Naive thymus-derived CD8-positive, alpha-beta T cell (primary cell): ENCODE measurements at regions not wholly inside any gene's neighbourhood (a gene's known extent, or its start where the extent isn't known, plus 50 kb on each side); places are given as distances from the start of the nearest gene placed in this dataset.
"Not testable (repeated sequence)": the region's sequence is repeated elsewhere in the genome, so short reads cannot be mapped to it uniquely, and the experiment has no call there.

ENCODE experiments used
- ATAC-seq, 2 donors: fragments of 150-1000 bp; cut with Tn5 transposase in 1 of 2; sonication (Bioruptor Pico), chemical (Tn5 transposase) in 1 of 2; 1 replicate in 1 of 2; 2 replicates in 1 of 2; pipeline ENCODE4 v1.10.0; 2021; ENCODE audit warnings: mild to moderate bottlenecking in 2 of 2, moderate library complexity in 2 of 2
- POLR2A ChIA-PET: fragments of 350-600 bp; sonication (Branson Sonifier 250); formaldehyde crosslinking; loops from one replicate; lab custom pipeline; 2021; ENCODE audit warnings: antibody characterized with exemption; lab: Charles Lee
- DNase-seq, 10 donors: peaks; one replicate each; pipeline versions ENCODE4 v3.0.0 to v3.0.0-alpha.2; 2020 to 2022
- H3K27ac Mint-ChIP-seq, 10 donors: one replicate each; pipeline ENCODE4 v1.8.0; 2020 to 2022; ENCODE audit warnings: mild to moderate bottlenecking in 10 of 10, mixed read lengths in 10 of 10, moderate library complexity in 4 of 10, inconsistent platforms in 1 of 10
- H3K27me3 Mint-ChIP-seq, 5 donors: one replicate each; pipeline ENCODE4 v1.8.0; 2021 to 2022; ENCODE audit warnings: mixed read lengths in 5 of 5
- H3K36me3 Mint-ChIP-seq, 3 donors: one replicate each; pipeline ENCODE4 v1.8.0; 2020 to 2022; ENCODE audit warnings: mixed read lengths in 3 of 3, mild to moderate bottlenecking in 2 of 3, inconsistent platforms in 1 of 3
- H3K4me1 Mint-ChIP-seq, 4 donors: one replicate each; pipeline ENCODE4 v1.8.0; 2021 to 2022; ENCODE audit warnings: mixed read lengths in 4 of 4
- H3K4me3 Mint-ChIP-seq, 10 donors: one replicate each; pipeline ENCODE4 v1.8.0; 2020 to 2022; ENCODE audit warnings: mild to moderate bottlenecking in 10 of 10, mixed read lengths in 10 of 10, moderate library complexity in 6 of 10, inconsistent platforms in 1 of 10
- H3K9me3 Mint-ChIP-seq, 9 donors: one replicate each; pipeline ENCODE4 v1.8.0; 2020 to 2022; ENCODE audit warnings: mixed read lengths in 9 of 9, mild to moderate bottlenecking in 3 of 9, inconsistent platforms in 1 of 9, moderate library complexity in 1 of 9

GRCh38 chr3:106067711-106068110 is 198.9 kb upstream of the CBLB start:
- H3K27ac Mint-ChIP-seq = peak overlapping the region in 3 of 10 donors; percentile 16 to 42 (median 38)

DNA sequence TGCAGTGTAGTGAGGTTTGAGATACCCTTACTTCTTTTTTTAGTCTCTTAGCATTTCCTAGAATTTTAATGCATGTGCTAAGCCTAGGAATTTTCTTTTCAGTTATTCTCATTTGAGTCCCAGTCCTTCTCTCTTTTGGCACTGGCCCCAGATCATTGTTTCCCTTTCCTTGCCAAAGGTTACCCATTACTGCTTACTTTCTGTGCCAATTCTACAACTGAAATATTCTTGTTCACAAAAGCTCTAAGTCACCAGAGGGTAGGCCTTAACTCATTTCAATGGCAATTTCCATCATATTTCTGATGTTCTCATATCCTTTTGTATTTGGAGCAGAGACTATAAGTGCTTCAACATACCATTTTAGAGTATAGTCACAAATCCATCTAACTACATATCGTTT is 199.6 kb upstream of the CBLB start:
- H3K27me3 Mint-ChIP-seq = no peaks in the 10 kb centered on the region
- H3K4me1 Mint-ChIP-seq = peaks cover 8 to 14% (median 10%) of the 10 kb centered on the region in 4 donors
- POLR2A ChIA-PET = no interaction called here
- H3K4me3 Mint-ChIP-seq = peak overlapping the region in 1 of 10 donors; percentile 5
- no peak for DNase-seq
- H3K36me3 Mint-ChIP-seq = peaks cover 0 to 6% (median 2%) of the 10 kb centered on the region in 3 donors
- ATAC-seq = no peak
- H3K9me3 Mint-ChIP-seq = peaks cover 2 to 16% (median 12%) of the 10 kb centered on the region in 9 donors
- peak overlapping the region in 3 of 10 donors; percentile 69 to 79 (median 70) for H3K27ac Mint-ChIP-seq

More at GRCh38 chr3:106067711-106068110, 198.9 kb upstream of the CBLB start:
- POLR2A ChIA-PET = no interaction called here
- DNase-seq = no peak
- H3K4me1 Mint-ChIP-seq = peaks cover 8 to 14% (median 10%) of the 10 kb centered on the region in 4 donors
- H3K27me3 Mint-ChIP-seq = no peaks in the 10 kb centered on the region
- ATAC-seq = no peak
- peaks cover 2 to 16% (median 12%) of the 10 kb centered on the region in 9 donors for H3K9me3 Mint-ChIP-seq
- H3K36me3 Mint-ChIP-seq = peaks cover 0 to 6% (median 4%) of the 10 kb centered on the region in 3 donors
- H3K4me3 Mint-ChIP-seq = no peak overlapping the region

DNA sequence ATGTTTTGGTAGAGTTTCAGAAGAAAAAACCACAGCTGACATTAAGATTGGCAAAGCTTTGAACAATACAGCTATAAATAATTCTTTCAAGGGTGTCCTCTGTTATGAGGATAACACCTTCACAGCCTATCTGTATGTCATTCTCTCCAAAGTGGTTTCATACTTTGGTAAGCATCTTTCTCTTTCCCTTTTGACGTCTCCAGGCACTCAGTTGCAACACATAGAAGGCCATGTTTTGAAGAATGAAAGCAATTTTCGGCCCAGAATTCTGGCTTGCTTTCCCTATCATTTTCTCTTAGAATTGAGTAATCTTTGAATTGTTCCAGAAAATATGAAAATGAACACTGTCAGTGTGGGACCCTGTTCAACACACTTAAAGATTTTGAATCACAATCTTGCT is 200.0 kb upstream of the CBLB start:
- Mint-ChIP-seq H3K4me1 (peaks cover 8 to 14% (median 10%) of the 10 kb centered on the region in 4 donors), H3K36me3 (peaks cover 0 to 4% (median 1%) of the 10 kb centered on the region in 3 donors), H3K27ac (peak overlapping the region in 5 of 10 donors; percentile 1 to 79 (median 70)), H3K27me3 (no peaks in the 10 kb centered on the region), H3K4me3 (peak overlapping the region in 5 of 10 donors; percentile 2 to 22 (median 11)), H3K9me3 (peaks cover under 1 to 14% (median 10%) of the 10 kb centered on the region in 9 donors)
- peak in 1 of 2 donors; percentile 69 for ATAC-seq
- peak in 3 of 10 donors; percentile 8 to 32 (median 8) for DNase-seq
- POLR2A ChIA-PET = no interaction called here

GRCh38 chr3:106070187-106070586 is 201.4 kb upstream of the CBLB start:
- H3K4me3 Mint-ChIP-seq = no peak overlapping the region
- POLR2A ChIA-PET = no interaction called here
- peaks cover 8 to 14% (median 10%) of the 10 kb centered on the region in 4 donors for H3K4me1 Mint-ChIP-seq
- H3K27ac Mint-ChIP-seq = peak overlapping the region in 1 of 10 donors; percentile 3
- DNase-seq (no peak), ATAC-seq (no peak)
- H3K9me3 Mint-ChIP-seq = peaks cover 0 to 3% (median 0%) of the 10 kb centered on the region in 9 donors
- no peaks in the 10 kb centered on the region for H3K27me3 Mint-ChIP-seq
- no peaks in the 10 kb centered on the region for H3K36me3 Mint-ChIP-seq

GRCh38 chr3:106071306-106071705 is 202.5 kb upstream of the CBLB start:
- DNase-seq (no peak), ATAC-seq (no peak)
- H3K4me1 Mint-ChIP-seq = peaks cover 8 to 14% (median 10%) of the 10 kb centered on the region in 4 donors
- POLR2A ChIA-PET = no interaction called here
- H3K9me3 Mint-ChIP-seq = peaks cover 0 to 3% (median 0%) of the 10 kb centered on the region in 9 donors
- H3K27me3 Mint-ChIP-seq = no peaks in the 10 kb centered on the region
- peak overlapping the region in 1 of 10 donors; percentile 20 for H3K27ac Mint-ChIP-seq
- H3K4me3 Mint-ChIP-seq = no peak overlapping the region
- no peaks in the 10 kb centered on the region for H3K36me3 Mint-ChIP-seq

GRCh38 chr3:106072596-106072995 is 203.8 kb upstream of the CBLB start:
- POLR2A ChIA-PET, H3K27me3 Mint-ChIP-seq, H3K4me3 Mint-ChIP-seq, H3K27ac Mint-ChIP-seq, DNase-seq, ATAC-seq, H3K9me3 Mint-ChIP-seq, H3K36me3 Mint-ChIP-seq: not testable (repeated sequence)
- peaks cover 8 to 14% (median 10%) of the 10 kb centered on the region in 4 donors for H3K4me1 Mint-ChIP-seq

GRCh38 chr3:106073806-106074205 is 205.0 kb upstream of the CBLB start:
- H3K36me3 Mint-ChIP-seq, DNase-seq, POLR2A ChIA-PET, H3K4me3 Mint-ChIP-seq, H3K9me3 Mint-ChIP-seq, H3K27me3 Mint-ChIP-seq, ATAC-seq, H3K27ac Mint-ChIP-seq, H3K4me1 Mint-ChIP-seq: not testable (repeated sequence)

DNA sequence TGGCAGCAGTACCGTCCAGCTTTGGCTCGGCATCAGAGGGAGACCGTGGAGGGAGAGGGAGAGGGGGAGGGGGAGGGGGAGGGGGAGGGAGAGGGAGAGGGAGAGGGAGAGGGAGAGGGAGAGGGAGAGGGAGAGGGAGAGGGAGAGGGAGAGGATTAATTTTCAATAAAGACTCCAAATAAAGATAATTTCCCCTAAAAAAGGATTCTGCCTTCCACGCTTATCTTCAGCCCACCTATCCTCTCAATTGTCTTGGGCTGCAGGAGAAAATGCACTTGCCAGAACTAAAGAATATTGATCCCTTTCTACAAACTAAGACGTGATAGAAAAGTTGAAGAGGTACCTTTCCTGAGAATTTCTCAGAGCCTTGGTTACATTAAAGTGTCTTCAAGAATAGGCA is 206.9 kb upstream of the CBLB start:
- H3K36me3 Mint-ChIP-seq, POLR2A ChIA-PET, H3K27ac Mint-ChIP-seq, H3K27me3 Mint-ChIP-seq, H3K4me1 Mint-ChIP-seq, H3K9me3 Mint-ChIP-seq, ATAC-seq, H3K4me3 Mint-ChIP-seq, DNase-seq: not testable (repeated sequence)

GRCh38 chr3:106078635-106079034 is 209.8 kb upstream of the CBLB start:
- Mint-ChIP-seq H3K4me1 (peaks cover 0 to 7% (median 4%) of the 10 kb centered on the region in 4 donors), H3K36me3 (no peaks in the 10 kb centered on the region), H3K9me3 (peaks cover 0 to 10% (median 4%) of the 10 kb centered on the region in 9 donors), H3K4me3 (no peak overlapping the region), H3K27me3 (no peaks in the 10 kb centered on the region), H3K27ac (peak overlapping the region in 3 of 10 donors; percentile 18 to 92 (median 69))
- POLR2A ChIA-PET = no interaction called here
- DNase-seq = no peak
- ATAC-seq = no peak

DNA sequence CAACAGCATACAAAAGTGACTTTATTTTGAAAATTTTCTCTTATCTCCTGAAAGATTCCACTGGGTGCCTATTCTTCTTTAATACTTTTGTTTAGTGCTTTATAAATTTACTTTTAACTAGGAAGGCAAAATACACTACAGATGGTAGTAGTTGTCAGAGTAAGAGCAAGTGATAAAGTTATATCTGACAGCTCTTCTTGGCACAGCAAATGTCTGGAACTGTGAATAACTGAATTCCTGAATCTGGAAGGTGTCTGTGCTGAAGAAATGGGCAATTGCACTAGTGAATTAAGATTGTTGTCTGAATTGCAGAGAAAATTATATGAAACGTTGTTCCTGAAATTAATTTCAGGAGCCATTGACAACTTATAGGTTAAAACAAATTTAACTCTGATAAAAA is 213.8 kb upstream of the CBLB start:
- POLR2A ChIA-PET = no interaction called here
- Mint-ChIP-seq H3K27ac (no peak overlapping the region), H3K27me3 (no peaks in the 10 kb centered on the region), H3K36me3 (peaks cover 0 to 6% (median 0%) of the 10 kb centered on the region in 3 donors), H3K4me3 (no peak overlapping the region), H3K4me1 (peaks cover 0 to 9% (median 7%) of the 10 kb centered on the region in 4 donors), H3K9me3 (peaks cover 0 to 22% (median 4%) of the 10 kb centered on the region in 9 donors)
- no peak for DNase-seq
- ATAC-seq = no peak

GRCh38 chr3:106083207-106083606 is 214.4 kb upstream of the CBLB start:
- no peak overlapping the region for H3K4me3 Mint-ChIP-seq
- ATAC-seq = no peak
- H3K36me3 Mint-ChIP-seq = peaks cover 0 to 6% (median 0%) of the 10 kb centered on the region in 3 donors
- no peaks in the 10 kb centered on the region for H3K27me3 Mint-ChIP-seq
- DNase-seq = no peak
- H3K9me3 Mint-ChIP-seq = peaks cover 0 to 22% (median 4%) of the 10 kb centered on the region in 9 donors
- POLR2A ChIA-PET = no interaction called here
- peaks cover 0 to 9% (median 7%) of the 10 kb centered on the region in 4 donors for H3K4me1 Mint-ChIP-seq
- H3K27ac Mint-ChIP-seq = peak overlapping the region in 1 of 10 donors; percentile 27

DNA sequence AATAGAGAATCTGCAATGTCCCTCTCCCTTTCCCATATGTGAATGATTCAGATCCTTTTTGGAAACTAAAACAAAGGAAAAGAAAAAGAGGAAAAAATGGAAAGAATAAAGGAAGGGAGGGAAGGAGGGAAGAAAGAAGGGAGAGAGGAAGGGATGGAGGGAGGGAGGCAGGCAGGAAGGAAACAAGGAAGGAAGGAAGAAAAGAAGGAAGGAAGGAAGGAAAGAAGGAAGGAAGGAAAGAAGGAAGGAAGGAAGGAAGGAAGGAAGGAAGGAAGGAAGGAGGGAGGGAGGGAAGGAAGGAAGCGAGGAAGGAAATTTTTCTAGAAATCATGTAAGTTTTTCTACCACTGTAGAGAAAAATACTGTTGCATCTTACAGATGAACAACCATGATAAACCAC is 215.0 kb upstream of the CBLB start:
- no peak overlapping the region for H3K4me3 Mint-ChIP-seq

GRCh38 chr3:106086038-106086437 is 217.2 kb upstream of the CBLB start:
- peaks cover 0 to 12% (median 0%) of the 10 kb centered on the region in 9 donors for H3K9me3 Mint-ChIP-seq
- H3K4me3 Mint-ChIP-seq = no peak overlapping the region
- H3K27ac Mint-ChIP-seq = no peak overlapping the region
- DNase-seq = no peak
- ATAC-seq = no peak
- H3K36me3 Mint-ChIP-seq = peaks cover 0 to 6% (median 0%) of the 10 kb centered on the region in 3 donors
- H3K4me1 Mint-ChIP-seq = peaks cover 0 to 7% (median 6%) of the 10 kb centered on the region in 4 donors
- POLR2A ChIA-PET = no interaction called here
- H3K27me3 Mint-ChIP-seq = no peaks in the 10 kb centered on the region

More for the DNA sequence above, 215.0 kb upstream of the CBLB start:
- peaks cover 0 to 19% (median 4%) of the 10 kb centered on the region in 9 donors for H3K9me3 Mint-ChIP-seq
- no peak for DNase-seq
- no peak for ATAC-seq
- H3K36me3 Mint-ChIP-seq = peaks cover 0 to 6% (median 0%) of the 10 kb centered on the region in 3 donors
- H3K27me3 Mint-ChIP-seq = no peaks in the 10 kb centered on the region
- peaks cover 0 to 8% (median 7%) of the 10 kb centered on the region in 4 donors for H3K4me1 Mint-ChIP-seq
- POLR2A ChIA-PET = no interaction called here
- H3K27ac Mint-ChIP-seq = peak overlapping the region in 1 of 10 donors; percentile 31
